Esophagus squamous epithelium (tissue), 4 donors: ENCODE measurements at regions not wholly inside any gene's neighbourhood (a gene's known extent, or its start where the extent isn't known, plus 50 kb on each side); places are given as distances from the start of the nearest gene placed in this dataset.

Experiments
- CTCF ChIP-seq, 6 experiments: fragments of 450-650 bp in 4 of 6; fragments of 200-600 bp in 2 of 6; sonication (generic) in 2 of 6; IDR thresholded peaks; one replicate each; pipeline ENCODE4 v1.5.1; 2016 to 2019; ENCODE audit warnings: antibody characterized with exemption in 6 of 6, mild to moderate bottlenecking in 4 of 6, moderate library complexity in 4 of 6
- POLR2A ChIP-seq, 4 donors: fragments of 450-650 bp; IDR thresholded peaks; one replicate each; pipeline ENCODE4 v1.6.1; 2017; ENCODE audit warnings: antibody characterized with exemption in 4 of 4, mild to moderate bottlenecking in 4 of 4, moderate library complexity in 3 of 4

GRCh38 chr1:224045556-224045955, 68.4 kb upstream of the FBXO28 start:
- TF ChIP-seq CTCF (IDR thresholded peaks at IDR 0.05): no peak
- TF ChIP-seq POLR2A (IDR thresholded peaks at IDR 0.05): no peak
